ENCODE measurements at regions not wholly inside any gene's neighbourhood (a gene's known extent, or its start where the extent isn't known, plus 50 kb on each side); places are given as distances from the start of the nearest gene placed in this dataset.

DNA sequence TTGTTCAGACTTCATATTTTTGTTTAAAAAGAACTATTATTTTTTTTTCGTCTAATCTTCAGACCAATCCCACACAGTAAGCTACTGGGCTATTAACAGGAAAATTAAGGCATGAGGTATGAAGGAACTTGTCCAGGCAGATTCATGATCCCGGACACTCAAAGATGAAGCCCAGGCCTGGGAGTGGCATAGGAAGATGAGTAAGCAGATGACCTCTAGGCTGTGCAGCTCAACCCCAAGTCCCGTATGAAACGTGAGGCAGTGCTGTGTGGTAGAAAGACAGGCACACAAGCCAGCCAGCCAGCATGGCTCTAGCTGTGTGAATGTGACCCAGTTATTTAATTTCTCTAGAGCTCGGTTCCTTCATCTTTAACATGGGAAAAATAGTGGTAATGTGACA, 231.9 kb downstream of the CLIC5 start:
- Histone ChIP-seq H3K27ac (no peak overlapping the region), H3K4me3 (replicated peaks in 1 of 3) (no peak overlapping the region), H3K27me3 (no peaks in the 10 kb centered on the region), H3K4me1 (no peaks in the 10 kb centered on the region), H3K9me3 (no peaks in the 10 kb centered on the region), H3K36me3 (no peaks in the 10 kb centered on the region)
- intact Hi-C loops (cut with DNase I): no loop called here
- DNase-seq: no peak
- TF ChIP-seq POLR2A (IDR thresholded peaks at IDR 0.05) (no peak), CTCF (IDR thresholded peaks at IDR 0.05) (no peak)
- WGBS, 2 donors: 94 to 97% methylated on average over 5 of the region's 5 CpGs

DNA sequence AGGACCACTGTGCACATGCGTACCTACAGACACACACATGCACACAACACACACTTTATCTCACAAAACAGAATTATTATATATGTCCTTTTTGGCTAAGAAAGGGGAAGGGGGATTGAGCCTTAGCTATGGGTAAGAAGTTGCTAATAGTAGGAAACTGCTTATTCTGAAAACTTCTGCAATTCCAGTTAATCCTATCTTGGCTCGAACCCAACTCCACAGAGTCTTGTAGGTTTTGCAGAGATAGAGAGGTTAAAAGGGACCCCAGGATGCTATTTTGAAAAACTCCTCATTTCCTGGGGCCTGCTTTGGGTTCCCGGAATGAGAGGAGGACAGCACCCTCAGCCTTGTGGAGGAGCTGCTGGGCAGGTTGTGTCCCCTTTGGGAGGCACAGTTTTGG, 233.8 kb downstream of the CLIC5 start:
- intact Hi-C loops (cut with DNase I): no loop called here
- Histone ChIP-seq H3K27ac (no peak overlapping the region), H3K4me3 (replicated peaks in 1 of 3) (no peak overlapping the region), H3K27me3 (no peaks in the 10 kb centered on the region), H3K9me3 (no peaks in the 10 kb centered on the region), H3K36me3 (no peaks in the 10 kb centered on the region), H3K4me1 (no peaks in the 10 kb centered on the region)
- TF ChIP-seq POLR2A (IDR thresholded peaks at IDR 0.05): no peak
- TF ChIP-seq CTCF (IDR thresholded peaks at IDR 0.05): no peak
- DNase-seq: no peak
- 91 to 93% methylated on average over 3 of the region's 3 CpGs for WGBS, 2 donors

DNA sequence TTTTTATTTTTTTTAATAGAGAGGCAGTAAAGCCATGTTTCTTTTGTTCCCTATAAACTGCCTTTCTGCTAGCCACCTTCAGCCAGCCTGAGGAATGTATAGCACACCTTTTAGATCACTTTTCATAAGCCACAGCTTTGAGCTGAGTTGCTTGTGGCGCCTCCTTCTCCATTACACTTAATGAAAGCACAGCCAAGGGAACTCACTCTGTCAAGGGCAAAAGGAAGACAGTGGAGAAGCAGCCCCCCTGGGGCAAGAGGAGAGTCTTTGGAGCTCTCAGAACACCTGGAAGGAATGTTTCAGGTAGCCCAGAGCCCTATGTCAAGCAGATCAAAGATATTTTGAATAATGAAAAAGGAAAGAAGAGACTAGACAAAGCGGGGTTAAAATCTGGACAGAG, 235.1 kb downstream of the CLIC5 start:
- WGBS, 2 donors: 92 to 100% methylated on average over 2 of the region's 2 CpGs
- TF ChIP-seq CTCF (IDR thresholded peaks at IDR 0.05) (no peak), POLR2A (IDR thresholded peaks at IDR 0.05) (no peak)
- intact Hi-C loops (cut with DNase I): no loop called here
- H3K27ac ChIP-seq: no peak overlapping the region
- H3K4me1 ChIP-seq: no peaks in the 10 kb centered on the region
- H3K36me3 ChIP-seq: no peaks in the 10 kb centered on the region
- H3K9me3 ChIP-seq: no peaks in the 10 kb centered on the region
- H3K27me3 ChIP-seq: no peaks in the 10 kb centered on the region
- H3K4me3 ChIP-seq (replicated peaks in 1 of 3): no peak overlapping the region
- DNase-seq: no peak

DNA sequence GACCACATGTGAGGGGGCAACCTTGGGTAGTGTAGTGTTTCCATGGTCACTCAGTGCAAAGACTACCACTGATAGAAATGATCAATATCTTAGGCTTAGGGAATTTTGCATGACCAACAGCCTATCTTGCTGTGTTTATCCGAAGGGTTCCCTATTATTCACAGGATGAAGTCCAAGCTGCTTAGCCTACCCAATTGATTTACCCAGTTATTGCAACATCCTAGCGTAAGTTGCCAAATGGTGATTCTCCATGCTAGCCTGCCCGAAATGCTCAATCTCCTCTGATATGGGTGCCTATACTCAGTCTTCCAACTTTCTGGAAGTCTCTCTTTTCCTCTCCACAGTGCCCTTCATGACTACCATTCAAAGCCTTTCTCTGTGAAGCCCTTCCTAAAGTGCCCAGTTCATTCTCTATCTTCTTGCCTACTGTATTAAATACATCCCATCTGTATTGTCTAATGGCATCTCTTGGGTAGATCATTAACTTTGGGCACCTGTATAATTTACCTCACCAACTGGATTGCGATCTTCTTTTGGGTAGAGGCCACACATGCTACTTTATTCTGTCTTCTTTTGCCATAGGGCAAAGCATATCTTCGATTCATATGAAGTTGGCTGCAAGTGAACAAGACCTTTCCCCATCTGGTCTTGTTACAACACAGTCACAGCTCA, 240.5 kb downstream of the CLIC5 start:
- intact Hi-C loops (cut with DNase I): no loop called here
- Histone ChIP-seq H3K9me3 (no peaks in the 10 kb centered on the region), H3K4me1 (peaks cover 5% of the 10 kb centered on the region in 2 donors), H3K4me3 (replicated peaks in 1 of 3) (no peak overlapping the region), H3K27me3 (no peaks in the 10 kb centered on the region), H3K27ac (no peak overlapping the region), H3K36me3 (no peaks in the 10 kb centered on the region)
- no peak for DNase-seq
- WGBS, 2 donors: 84 to 88% methylated on average over 5 of the region's 5 CpGs
- TF ChIP-seq POLR2A (IDR thresholded peaks at IDR 0.05): no peak
- TF ChIP-seq CTCF (IDR thresholded peaks at IDR 0.05): no peak

- Histone ChIP-seq H3K4me1 (peaks cover 5% of the 10 kb centered on the region in 2 donors), H3K27me3 (no peaks in the 10 kb centered on the region), H3K36me3 (no peaks in the 10 kb centered on the region), H3K4me3 (replicated peaks in 1 of 3) (no peak overlapping the region), H3K27ac (no peak overlapping the region), H3K9me3 (no peaks in the 10 kb centered on the region)
- WGBS, 2 donors: 86 to 92% methylated on average over 3 of the region's 3 CpGs
- intact Hi-C loops (cut with DNase I): no loop called here
- DNase-seq: no peak
- TF ChIP-seq CTCF (IDR thresholded peaks at IDR 0.05) (no peak), POLR2A (IDR thresholded peaks at IDR 0.05) (no peak)
Observed at GRCh38 chr6:45773906-45774305, 241.8 kb downstream of the CLIC5 start.
